HepG2 (cell line): ENCODE measurements at regions not wholly inside any gene's neighbourhood (a gene's known extent, or its start where the extent isn't known, plus 50 kb on each side); places are given as distances from the start of the nearest gene placed in this dataset.
A peak's percentile ranks its signal among the peaks of the same experiment; 100 is the strongest.

Experiments used
- AGO1 ChIP-seq: fragments of 200-400 bp; formaldehyde crosslinking; IDR thresholded peaks from 2 replicates; pipeline ENCODE4 v1.6.1; 2017; ENCODE audit warnings: mild to moderate bottlenecking, low read depth, low read length, moderate library complexity; ENCODE audit not compliant: poor library complexity, severe bottlenecking
- AHR ChIP-seq: IDR thresholded peaks from 2 replicates; pipeline ENCODE4 v1.6.1; 2018; ENCODE audit warnings: missing genetic modification reagents, missing compliant biosample characterization
- BHLHE40 ChIP-seq: IDR thresholded peaks from 2 replicates; pipeline ENCODE4 v1.6.1; 2011; ENCODE audit warnings: low read length, improper control_type of control experiment
- BORCS8-MEF2B ChIP-seq: sonication (generic); formaldehyde crosslinking; IDR thresholded peaks from 2 replicates; pipeline ENCODE4 v1.8.0; 2022; ENCODE audit warnings: mild to moderate bottlenecking, missing genetic modification reagents
- DMTF1 ChIP-seq: sonication (generic); formaldehyde crosslinking; IDR thresholded peaks from 2 replicates; pipeline ENCODE4 v1.4.0; 2020; ENCODE audit warnings: mild to moderate bottlenecking, missing genetic modification reagents
- DR1 ChIP-seq: sonication (generic); formaldehyde crosslinking; IDR thresholded peaks from 2 replicates; pipeline ENCODE4 v1.8.0; 2021; ENCODE audit warnings: mild to moderate bottlenecking, missing genetic modification reagents, inconsistent platforms
- HDAC2 ChIP-seq: sonication (generic); formaldehyde crosslinking; IDR thresholded peaks from 2 replicates; pipeline ENCODE4 v1.4.0; 2020; ENCODE audit warnings: missing genetic modification reagents
- MXI1 ChIP-seq: IDR thresholded peaks from 3 replicates; pipeline ENCODE4 v1.6.1; 2012; ENCODE audit warnings: low read depth, low read length, inconsistent platforms, borderline replicate concordance
- SAFB2 ChIP-seq: sonication (generic); formaldehyde crosslinking; IDR thresholded peaks from 2 replicates; pipeline ENCODE4 v1.5.1; 2020; ENCODE audit warnings: missing genetic modification reagents, low read depth, mild to moderate bottlenecking, borderline replicate concordance
- SETDB1 ChIP-seq: sonication (generic); formaldehyde crosslinking; IDR thresholded peaks from 2 replicates; pipeline ENCODE4 v1.5.1; 2020; ENCODE audit warnings: missing genetic modification reagents, mild to moderate bottlenecking, borderline replicate concordance
- SRF ChIP-seq: IDR thresholded peaks from 2 replicates; pipeline ENCODE4 v1.6.1; 2011; ENCODE audit warnings: mild to moderate bottlenecking, low read depth, low read length, moderate library complexity
- TBL1XR1 ChIP-seq: fragments of 150-350 bp; IDR thresholded peaks from 2 replicates; pipeline ENCODE4 v1.6.1; 2014; ENCODE audit warnings: borderline replicate concordance, low read length; ENCODE audit not compliant: partially characterized antibody
- TCF12 ChIP-seq, 2 experiments: fragments of 450-650 bp in 1 of 2; sonication (generic) in 1 of 2; formaldehyde crosslinking in 1 of 2; IDR thresholded peaks; 2 replicates each; pipeline versions ENCODE4 v1.6.1 to v1.8.0; 2017 to 2022; ENCODE audit warnings: antibody characterized with exemption in 1 of 2, mild to moderate bottlenecking in 1 of 2, missing genetic modification reagents in 1 of 2, moderate library complexity in 1 of 2
- ZNF12 ChIP-seq: sonication (generic); formaldehyde crosslinking; IDR thresholded peaks from 2 replicates; pipeline ENCODE4 v1.5.0; 2020; ENCODE audit warnings: missing genetic modification reagents
- ZNF362 ChIP-seq: sonication (generic); formaldehyde crosslinking; IDR thresholded peaks from 2 replicates; pipeline ENCODE4 v1.4.0; 2020; ENCODE audit warnings: missing genetic modification reagents, mild to moderate bottlenecking, borderline replicate concordance
- ZNF382 ChIP-seq: sonication (generic); formaldehyde crosslinking; IDR thresholded peaks from 2 replicates; pipeline ENCODE4 v1.5.0; 2020; ENCODE audit warnings: missing genetic modification reagents, mild to moderate bottlenecking, borderline replicate concordance
- ZNF7 ChIP-seq: IDR thresholded peaks from 2 replicates; pipeline ENCODE4 v1.6.1; 2016; ENCODE audit warnings: missing biosample characterization, missing genetic modification reagents
- ZNF749 ChIP-seq: sonication (generic); formaldehyde crosslinking; IDR thresholded peaks from 2 replicates; pipeline ENCODE4 v1.8.0; 2022; ENCODE audit warnings: mild to moderate bottlenecking, missing genetic modification reagents, moderate library complexity, borderline replicate concordance
- ZSCAN25 ChIP-seq: sonication (generic); formaldehyde crosslinking; IDR thresholded peaks from 2 replicates; pipeline ENCODE4 v1.8.0; 2022; ENCODE audit warnings: mild to moderate bottlenecking, missing genetic modification reagents
- TF ChIP-seq, protein P1 (sequence below): sonication (generic); formaldehyde crosslinking; IDR thresholded peaks from 2 replicates; pipeline ENCODE4 v1.9.0; 2021; ENCODE audit warnings: mild to moderate bottlenecking, missing genetic modification reagents

GRCh38 chr13:33610438-33611120 is 207.4 kb upstream of the RFC3 start (continued):
- TF ChIP-seq, protein P1, sequence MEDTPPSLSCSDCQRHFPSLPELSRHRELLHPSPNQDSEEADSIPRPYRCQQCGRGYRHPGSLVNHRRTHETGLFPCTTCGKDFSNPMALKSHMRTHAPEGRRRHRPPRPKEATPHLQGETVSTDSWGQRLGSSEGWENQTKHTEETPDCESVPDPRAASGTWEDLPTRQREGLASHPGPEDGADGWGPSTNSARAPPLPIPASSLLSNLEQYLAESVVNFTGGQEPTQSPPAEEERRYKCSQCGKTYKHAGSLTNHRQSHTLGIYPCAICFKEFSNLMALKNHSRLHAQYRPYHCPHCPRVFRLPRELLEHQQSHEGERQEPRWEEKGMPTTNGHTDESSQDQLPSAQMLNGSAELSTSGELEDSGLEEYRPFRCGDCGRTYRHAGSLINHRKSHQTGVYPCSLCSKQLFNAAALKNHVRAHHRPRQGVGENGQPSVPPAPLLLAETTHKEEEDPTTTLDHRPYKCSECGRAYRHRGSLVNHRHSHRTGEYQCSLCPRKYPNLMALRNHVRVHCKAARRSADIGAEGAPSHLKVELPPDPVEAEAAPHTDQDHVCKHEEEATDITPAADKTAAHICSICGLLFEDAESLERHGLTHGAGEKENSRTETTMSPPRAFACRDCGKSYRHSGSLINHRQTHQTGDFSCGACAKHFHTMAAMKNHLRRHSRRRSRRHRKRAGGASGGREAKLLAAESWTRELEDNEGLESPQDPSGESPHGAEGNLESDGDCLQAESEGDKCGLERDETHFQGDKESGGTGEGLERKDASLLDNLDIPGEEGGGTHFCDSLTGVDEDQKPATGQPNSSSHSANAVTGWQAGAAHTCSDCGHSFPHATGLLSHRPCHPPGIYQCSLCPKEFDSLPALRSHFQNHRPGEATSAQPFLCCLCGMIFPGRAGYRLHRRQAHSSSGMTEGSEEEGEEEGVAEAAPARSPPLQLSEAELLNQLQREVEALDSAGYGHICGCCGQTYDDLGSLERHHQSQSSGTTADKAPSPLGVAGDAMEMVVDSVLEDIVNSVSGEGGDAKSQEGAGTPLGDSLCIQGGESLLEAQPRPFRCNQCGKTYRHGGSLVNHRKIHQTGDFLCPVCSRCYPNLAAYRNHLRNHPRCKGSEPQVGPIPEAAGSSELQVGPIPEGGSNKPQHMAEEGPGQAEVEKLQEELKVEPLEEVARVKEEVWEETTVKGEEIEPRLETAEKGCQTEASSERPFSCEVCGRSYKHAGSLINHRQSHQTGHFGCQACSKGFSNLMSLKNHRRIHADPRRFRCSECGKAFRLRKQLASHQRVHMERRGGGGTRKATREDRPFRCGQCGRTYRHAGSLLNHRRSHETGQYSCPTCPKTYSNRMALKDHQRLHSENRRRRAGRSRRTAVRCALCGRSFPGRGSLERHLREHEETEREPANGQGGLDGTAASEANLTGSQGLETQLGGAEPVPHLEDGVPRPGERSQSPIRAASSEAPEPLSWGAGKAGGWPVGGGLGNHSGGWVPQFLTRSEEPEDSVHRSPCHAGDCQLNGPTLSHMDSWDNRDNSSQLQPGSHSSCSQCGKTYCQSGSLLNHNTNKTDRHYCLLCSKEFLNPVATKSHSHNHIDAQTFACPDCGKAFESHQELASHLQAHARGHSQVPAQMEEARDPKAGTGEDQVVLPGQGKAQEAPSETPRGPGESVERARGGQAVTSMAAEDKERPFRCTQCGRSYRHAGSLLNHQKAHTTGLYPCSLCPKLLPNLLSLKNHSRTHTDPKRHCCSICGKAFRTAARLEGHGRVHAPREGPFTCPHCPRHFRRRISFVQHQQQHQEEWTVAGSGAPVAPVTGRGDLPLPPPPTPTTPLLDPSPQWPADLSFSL (CRISPR knock-in tag): no peak
- TF ChIP-seq ZSCAN25 (CRISPR knock-in tag) (peak; percentile 14; the same call in 1 of the 2 replicates), BORCS8-MEF2B (CRISPR knock-in tag) (peak; percentile 69), HDAC2 (CRISPR knock-in tag) (peak; percentile 41), BHLHE40 (no peak), MXI1 (peak; percentile 83; the same call in 2 of the 3 replicates), SRF (0 out of 2 replicates have a peak, but pooled peaks have one; percentile 7), DMTF1 (CRISPR knock-in tag) (no peak), ZNF382 (CRISPR knock-in tag) (no peak), ZNF7 (CRISPR knock-in tag) (peak; percentile 5; the same call in 1 of the 2 replicates), AGO1 (peak; percentile 66), ZNF362 (peak; percentile 12; the same call in 1 of the 2 replicates), TBL1XR1 (no peak), AHR (peak; percentile 80), TCF12 (IDR thresholded peaks at IDR 0.05) (no peak), TCF12 (CRISPR knock-in tag; IDR thresholded peaks at IDR 0.05) (no peak), SETDB1 (no peak), SAFB2 (CRISPR knock-in tag) (no peak), DR1 (peak; percentile 15; the same call in 1 of the 2 replicates), ZNF12 (no peak), ZNF749 (CRISPR knock-in tag) (peak; percentile 68; the same call in 1 of the 2 replicates)
